CD4-positive, alpha-beta T cell treated with Interleukin-17A for 1 hour (primary cell): ENCODE measurements at regions not wholly inside any gene's neighbourhood (a gene's known extent, or its start where the extent isn't known, plus 50 kb on each side); places are given as distances from the start of the nearest gene placed in this dataset.
A peak's percentile ranks its signal among the peaks of the same experiment; 100 is the strongest.

Experiments
- DNase-seq: peaks from one replicate; pipeline ENCODE4 v3.0.0-alpha.2; 2020

DNA sequence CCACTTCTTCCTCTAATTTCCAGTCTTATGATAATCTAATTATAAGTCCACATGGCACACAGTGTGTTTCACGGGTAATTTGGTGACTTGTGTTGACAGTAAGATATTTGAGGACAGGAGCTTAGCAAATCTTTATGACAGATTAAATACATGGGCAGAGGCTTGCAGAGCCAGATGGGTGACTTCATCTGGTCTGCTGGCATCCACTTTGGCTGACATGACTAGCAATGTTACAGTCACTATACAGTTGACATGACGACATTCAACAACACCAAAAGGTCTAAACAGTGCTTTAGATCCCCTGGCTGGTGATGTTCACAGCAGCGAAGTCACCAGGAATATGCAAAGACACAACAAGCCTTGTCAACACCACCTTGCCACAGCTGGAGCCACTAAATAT, 147.2 kb downstream of the ETS2 start:
- no peak for DNase-seq

DNA sequence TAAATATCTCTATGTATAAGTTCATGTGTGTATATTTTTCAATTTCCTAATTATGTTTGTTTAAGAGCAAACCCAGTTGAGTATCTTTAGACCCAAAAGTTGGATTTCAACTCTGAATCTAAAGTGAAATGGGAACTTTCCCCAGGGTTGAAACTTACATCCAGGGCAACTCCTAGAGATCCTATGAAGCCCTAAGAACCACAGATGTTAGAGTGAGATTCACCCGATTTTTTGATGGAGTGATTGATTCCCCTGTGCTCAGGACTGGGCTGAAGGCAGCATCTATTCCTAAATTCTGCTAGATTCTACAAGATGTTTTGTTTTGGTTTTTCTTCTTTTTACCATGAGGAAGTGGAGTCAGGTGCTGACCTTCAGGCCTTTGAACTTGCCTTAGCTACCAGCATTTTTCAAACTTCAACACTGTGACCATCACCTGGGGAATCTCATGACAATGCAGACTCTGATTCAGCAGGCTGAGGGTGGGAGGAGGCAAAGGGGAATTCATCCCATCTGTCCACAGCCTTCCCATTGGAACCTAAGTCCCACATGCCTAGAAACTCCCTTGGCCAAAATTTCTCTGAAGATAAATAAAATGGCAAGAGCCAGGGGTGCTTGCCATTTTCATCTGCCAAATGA, 145.5 kb downstream of the ETS2 start:
- DNase-seq: no peak

DNA sequence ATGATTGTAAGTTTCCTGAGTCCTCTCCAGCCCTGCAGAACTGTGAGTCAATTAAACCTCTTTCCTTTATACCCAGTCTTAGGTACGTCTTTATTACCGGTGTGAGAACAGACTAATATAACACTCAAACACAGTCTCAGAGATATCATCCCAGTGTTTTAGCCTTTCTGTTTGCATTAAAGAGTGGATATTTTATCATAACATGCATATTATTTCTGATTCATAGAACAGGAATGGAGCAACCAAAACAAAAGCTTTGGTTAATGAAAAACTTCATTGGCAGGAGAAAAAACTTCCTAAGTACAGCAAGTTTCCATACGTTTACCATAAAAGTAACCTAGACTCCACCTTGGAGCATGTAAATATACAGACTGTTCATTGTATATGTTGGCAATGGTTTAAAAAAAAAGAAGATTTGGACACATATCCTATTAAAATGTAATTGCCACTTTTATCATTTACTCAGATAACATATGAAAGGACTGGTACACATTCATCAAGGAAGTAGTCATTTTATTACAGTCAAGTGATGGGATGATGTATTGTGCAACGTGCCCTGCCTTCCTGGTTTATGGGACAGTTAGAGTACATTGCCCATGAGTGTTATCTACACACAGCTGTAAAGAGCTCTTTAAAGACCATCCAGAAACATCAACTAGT, 144.8 kb downstream of the ETS2 start:
- no peak for DNase-seq

DNA sequence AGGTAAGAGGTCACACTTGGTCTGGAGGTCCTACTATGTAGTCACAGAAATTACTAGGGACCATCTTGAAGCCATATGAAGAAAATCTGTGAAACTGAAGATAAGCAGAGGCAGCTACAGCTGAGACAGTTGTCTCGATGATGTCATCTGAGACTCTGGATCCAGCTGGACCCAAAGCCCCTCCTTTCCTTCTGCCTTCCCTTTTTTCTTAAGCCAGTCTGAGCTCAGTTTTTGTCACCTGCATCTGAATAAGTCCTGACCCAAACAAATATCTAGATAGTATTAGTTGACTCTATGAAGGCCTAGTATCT, 143.3 kb downstream of the ETS2 start:
- no peak for DNase-seq

DNA sequence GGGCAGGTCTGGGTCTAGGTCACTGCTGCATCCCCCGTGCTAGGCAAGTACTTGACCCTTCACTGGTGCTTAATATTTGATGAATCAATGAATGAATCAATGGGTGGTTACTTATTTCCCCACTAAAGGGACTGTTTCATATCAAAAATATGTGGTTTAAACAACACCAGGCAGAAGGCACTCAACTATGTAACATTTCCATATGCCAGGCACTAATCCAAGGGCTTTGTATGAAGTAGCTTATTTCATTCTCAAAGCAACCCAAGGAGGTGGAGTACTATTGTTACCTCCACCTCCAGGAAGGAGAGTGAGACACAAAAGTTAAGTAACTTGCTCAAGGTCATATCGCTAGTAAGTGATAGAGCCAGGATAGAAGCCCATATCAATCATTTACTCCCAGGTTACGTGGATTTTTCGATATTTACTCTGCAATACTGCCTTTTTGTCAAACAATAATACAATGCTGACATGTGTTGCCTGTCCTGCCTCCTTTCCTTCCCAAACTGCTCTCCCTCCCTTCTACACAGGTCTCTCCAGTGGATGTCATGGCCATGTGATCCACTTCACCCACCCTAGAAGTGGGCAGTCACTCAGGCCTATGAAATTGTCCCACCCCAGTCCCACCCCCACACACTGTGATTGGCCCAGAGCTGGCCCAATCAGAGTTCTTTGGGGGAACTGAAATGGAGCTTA, 142.8 kb downstream of the ETS2 start:
- DNase-seq: no peak

DNA sequence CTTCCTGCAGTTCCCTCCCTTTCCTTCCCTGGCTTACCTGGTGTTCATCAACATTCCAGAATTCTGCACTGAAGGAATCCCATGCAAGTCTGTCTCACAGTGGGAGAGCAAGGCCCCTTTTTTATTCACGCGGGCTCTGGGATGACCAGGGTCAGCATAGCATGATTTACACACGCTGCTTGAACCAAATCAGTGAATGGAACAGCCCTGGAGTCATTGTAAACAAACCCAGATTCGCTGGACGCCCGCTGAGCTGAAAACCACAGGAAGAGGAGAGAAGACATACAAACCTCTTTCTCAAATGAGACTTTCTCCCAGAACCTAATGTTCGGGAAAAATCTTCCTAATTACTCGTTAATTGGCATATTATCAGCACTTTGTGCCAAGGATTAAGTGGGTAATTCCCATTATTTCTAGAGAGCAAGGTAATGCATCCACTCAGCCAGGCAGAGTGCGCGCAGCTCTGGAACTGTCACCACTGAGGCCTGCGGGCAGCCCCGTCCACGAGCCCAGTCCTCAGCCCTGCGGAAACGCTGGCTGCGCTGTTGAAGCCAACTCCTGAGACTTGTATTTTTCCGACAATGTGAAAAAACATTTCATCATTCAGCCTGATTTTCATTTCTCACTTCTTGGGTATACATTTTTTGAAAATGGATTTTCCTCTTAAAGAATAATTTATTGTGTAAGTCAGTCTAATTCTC, 140.0 kb downstream of the ETS2 start:
- DNase-seq: no peak

DNA sequence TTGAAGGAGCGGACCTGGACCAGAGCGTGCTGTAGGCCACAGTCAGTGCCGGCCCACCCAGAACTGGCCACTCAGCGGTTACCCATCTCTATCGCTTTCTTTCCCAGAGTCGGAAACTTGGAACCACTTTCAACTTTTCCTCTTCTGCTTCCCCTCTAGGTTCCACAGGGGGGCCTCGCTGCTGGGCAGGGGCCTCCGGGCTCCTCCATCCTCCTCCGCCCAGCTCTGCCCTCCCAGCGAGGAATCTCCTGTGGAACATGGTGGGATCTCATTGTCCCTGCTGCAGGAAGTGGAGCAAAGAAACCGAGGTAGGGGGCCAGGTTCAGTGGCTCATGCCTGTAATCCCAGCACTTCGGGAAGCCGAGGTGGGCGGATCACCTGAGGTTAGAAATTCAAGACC, 139.2 kb downstream of the ETS2 start:
- DNase-seq: no peak

DNA sequence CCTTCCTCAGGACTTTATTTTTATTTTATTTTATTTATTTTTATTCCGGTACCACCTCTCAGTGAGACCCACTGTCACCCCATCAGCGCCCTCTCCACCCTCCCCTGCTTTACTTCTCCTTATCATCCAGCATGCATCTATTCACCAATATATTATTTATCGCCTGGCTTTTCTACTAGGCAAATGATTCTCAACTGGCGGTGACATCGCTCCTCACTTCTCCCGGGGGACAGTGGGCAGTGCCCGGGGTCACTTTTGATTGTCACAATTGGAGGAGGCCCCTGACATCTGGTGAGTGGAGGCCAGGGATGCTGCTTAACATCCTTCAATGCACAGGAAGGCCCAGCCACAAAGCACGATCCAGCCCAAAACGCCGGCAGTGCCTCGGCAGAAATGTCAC, 138.7 kb downstream of the ETS2 start:
- no peak for DNase-seq

DNA sequence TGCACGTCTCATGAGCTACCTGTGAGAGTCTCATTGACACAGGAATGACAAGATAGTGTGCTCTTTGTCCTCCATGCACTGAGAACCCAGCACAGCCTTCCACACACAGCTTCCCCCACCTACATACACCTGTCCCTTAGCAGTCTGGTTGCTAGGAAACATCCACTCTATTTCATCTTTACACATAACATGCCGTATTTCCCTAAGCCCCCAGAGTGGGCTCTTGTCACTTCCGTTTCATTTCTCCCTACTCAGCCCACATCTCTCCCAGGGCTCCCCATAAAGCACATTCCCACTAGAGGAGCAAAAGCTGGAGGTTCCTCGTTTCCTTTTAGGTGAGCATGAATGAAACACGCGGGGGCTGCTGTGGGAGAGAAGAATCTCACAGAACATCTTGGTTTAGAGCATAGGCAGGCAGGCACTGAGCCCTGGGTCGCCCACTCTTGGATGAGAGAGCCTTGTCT, 137.1 kb downstream of the ETS2 start:
- no peak for DNase-seq

DNA sequence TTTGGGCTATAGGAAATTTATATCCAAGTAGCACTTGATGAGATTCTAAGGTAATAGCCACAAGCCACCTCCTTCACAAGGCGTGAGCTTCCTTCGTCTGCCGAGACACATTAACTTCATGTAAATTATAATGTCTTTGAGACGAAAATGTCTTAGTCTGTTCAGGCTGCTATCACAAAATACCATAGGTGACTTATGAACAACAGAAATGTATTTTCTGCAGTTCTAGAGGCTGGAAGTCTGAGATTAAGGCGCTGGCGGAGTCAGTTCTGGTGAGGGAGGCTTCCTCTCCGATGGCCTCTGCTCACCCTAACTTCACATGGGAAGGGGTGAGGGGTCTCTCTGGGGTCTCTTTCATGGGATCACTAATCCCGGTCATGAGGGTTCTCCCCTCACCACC, 133.0 kb downstream of the ETS2 start:
- DNase-seq: no peak

DNA sequence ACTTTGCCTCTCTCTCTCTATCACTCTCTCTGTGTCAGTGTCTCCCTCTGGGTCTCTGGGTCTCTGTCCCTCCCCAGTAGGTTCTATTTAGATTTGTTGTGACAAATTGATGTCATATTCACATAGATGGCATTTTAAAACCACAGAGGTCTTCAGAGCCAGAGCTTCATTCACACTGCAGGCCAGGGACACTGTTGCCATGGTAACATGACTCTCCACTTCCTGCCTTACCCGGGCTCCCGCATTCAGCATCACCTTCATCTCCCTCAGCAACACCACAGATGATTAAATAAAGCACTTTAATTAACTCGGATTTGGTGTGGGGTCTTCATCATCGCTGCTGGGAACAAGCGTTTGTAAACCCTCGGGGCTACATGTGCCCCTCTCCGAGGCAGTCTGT, 132.6 kb downstream of the ETS2 start:
- DNase-seq: peak; percentile 20

DNA sequence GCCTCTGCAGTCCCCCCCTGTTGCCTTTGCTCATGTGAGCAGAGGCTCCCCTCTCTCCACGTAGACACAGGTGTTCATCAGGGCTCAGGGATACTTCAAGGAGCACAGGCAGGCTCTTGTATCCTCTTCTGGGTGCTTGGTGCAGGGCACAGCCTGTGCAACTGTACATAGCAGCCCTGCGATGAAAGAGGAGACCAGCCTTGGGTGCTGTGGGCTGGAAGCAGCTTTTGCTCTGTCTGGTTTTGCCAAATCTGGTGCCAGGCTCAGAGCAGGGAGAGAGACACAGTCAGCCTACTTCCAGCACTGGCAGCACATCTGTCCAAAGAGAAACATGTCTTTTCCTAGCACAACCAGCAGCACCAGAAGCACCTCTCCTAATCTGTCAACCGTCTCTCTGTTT, 132.1 kb downstream of the ETS2 start:
- no peak for DNase-seq

DNA sequence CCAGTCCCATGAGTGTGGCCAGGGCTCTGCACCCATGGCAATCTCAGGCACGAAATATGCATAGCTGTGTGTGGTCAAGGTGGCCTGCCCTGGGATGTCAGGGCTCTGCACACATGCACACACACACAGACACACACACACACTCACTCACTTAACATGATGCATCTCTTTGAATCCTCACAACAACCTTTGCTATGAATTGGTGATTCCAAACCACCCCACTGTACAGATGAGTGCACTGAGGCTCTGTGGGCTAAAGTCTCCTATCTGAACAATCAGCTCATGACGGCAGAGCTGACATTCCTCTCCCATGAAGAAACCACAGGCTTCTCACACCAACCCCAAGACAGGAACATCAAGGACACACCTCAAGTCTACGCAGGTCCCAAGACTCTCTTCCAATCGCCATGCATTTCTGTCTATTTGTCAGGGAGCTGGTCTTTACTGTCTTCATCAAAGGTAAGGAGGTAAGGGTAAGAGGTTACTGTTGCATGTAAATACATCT, 131.6 kb downstream of the ETS2 start:
- no peak for DNase-seq

DNA sequence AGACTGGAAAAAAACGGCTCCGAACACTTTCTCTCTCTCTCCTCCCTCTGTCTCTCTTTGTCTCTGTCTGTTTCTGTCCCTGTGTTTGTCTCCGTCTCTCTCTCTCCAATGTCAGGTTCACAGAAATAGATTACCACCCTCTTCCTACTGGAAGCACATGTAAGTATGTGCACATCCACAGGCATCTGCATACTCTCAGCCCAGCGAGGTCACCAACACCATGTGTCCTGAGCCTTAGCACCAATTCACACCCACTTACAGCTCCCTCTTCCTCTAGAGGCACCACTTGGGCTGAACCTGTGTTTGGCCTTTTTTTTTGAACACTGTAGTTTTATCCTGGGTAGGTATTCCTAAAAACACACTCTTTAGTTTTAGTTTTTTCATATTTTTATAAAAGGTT, 130.5 kb downstream of the ETS2 start:
- no peak for DNase-seq

DNA sequence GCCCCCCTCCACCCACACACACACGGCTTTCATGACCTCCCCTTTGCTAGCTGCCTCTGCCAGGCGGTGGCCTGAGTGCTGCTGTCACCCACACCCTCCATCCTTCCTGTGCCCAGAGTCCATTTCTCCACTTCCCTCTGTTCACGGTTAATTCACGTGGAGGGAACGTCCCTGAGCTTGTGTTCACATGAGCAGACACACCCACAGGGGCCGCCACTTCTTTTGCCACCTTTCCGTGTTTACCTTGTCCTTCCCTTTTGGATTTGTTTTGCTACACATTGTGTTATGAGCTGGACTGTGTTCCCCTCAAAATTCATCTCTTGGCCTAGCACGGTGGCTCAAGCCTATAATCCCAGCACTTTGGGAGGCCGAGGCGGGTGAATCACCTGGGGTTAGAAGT, 128.0 kb downstream of the ETS2 start:
- DNase-seq: no peak

DNA sequence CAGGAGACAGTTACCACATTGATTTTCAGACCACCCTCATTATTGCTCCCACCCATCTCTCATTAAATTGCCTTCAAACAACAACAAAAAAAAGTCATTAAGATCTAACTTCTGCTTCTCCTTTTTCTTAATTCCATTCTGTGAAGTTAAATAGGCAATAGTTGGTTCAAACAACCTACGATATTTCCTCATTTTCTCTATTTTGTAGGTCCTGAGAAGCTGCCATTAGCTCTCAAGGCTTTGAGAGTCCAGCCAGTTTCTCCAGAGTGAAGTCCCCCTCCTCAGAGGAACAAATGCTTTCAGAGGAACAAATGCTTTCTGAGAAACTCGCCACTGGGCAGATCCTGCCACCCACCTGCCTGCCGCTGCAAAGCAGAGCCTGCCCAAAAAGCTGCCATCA, 125.6 kb downstream of the ETS2 start:
- no peak for DNase-seq

DNA sequence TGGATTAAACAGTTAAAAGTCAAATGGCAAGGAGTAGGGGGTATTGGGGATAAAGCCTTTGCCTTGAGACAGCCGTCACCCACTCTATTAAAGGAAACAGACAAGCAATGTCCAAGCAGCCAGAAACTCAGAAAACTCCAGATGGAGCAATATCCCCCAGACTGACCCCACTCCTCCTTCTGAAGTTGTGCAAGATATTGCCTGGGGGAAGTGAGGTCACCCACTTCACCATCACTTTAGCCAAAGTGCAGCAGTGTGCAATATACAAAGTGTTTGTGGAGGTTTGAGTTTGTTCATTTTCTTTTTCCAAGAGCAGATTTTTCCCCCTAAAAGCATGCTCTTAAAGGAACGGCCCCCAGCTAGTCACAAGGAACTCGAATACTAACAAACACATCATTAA, 125.1 kb downstream of the ETS2 start:
- no peak for DNase-seq

DNA sequence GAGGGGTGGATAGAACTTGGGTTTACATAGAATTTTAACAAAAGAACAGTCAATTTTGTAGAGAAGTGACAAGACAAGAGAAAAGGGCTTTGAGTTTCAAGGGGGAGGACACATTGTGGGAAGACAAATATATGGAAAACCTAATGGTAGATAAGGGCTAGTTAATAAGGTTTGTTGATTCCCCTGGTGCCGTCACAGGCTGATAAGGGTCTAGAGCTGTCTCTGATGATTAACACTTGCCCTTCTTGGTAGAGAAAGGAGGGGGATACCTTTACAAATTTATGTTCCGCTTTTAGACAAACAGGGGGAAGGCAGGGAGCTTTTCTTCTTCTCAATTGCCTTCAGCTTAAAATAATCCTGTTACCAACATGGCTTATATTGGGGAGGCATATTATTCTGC, 124.3 kb downstream of the ETS2 start:
- no peak for DNase-seq

DNA sequence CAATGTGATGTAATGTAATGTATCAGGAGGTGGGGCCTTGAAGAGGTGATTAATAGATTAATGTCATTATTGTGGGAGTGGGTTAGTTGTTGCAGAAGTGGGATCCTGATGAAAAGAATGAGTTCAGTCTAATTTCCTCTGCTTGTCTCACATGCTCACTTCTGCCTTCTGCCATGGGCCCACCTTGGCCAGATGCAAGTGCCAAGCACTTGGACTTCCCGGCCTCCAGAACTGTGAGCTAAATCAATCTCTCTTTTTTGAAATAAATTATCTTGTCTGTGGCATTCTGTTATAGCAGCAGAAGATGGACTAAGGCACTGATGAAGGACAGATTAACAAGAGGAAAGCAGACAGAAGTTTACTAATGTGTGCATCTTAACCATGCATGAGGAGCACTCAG, 123.9 kb downstream of the ETS2 start:
- no peak for DNase-seq

DNA sequence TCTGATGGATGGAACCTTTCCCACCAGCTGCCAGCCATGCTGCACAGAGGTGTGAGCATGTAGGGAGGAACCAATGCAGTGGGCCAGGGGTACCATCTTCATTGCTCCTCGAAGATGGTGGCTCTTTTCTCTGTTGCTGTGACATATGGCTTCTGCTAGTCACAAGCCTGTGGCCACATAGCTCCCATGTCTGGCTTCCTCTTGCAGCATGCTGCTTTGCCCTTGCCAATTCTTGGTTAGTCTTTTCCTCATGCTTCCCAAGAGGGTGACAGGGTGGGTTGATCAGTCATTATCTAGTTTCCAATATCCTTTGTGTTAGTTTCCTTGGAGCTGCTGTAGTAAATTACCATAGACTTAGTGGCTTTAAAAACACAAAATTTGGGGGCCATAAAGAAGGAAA, 123.4 kb downstream of the ETS2 start:
- no peak for DNase-seq

DNA sequence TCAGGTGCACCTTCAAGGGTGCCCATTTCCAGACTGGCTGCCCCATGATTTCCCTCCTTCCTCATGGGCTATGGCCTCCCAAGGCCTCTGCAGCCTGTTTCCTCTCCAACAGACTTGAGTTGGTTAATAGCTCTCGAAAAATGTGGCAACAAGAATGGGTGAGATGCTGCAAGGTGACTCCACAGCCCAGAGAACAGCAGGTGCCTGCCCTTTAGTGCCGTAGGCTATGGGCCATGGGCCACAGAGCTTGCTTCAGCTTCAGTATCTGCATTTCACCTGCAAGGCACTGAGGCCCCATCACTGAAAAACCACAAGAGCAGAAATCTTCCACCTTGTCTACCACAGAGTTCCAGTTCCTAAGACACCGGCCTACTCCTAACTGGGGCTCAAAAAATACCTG, 122.0 kb downstream of the ETS2 start:
- no peak for DNase-seq

DNA sequence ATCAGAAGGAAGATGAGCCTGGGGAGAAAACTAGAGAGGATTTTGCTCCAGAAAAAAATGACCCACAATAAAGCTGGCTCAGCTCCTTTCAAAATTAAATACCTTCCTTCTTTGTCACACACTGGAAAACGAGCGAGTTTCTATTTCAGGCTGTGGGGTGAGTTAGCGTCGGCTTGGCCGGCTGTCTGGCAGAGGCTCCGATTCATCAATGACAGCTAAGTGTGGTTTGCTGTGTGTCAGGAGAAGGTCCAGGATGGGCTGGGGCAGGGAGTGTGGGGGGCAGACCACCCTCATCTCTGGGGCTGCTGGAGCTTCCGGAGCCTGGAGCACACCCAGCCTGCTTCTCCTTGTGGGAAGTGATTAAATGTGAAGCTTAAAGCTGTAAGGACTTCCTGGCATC, 120.2 kb downstream of the ETS2 start:
- DNase-seq: no peak

DNA sequence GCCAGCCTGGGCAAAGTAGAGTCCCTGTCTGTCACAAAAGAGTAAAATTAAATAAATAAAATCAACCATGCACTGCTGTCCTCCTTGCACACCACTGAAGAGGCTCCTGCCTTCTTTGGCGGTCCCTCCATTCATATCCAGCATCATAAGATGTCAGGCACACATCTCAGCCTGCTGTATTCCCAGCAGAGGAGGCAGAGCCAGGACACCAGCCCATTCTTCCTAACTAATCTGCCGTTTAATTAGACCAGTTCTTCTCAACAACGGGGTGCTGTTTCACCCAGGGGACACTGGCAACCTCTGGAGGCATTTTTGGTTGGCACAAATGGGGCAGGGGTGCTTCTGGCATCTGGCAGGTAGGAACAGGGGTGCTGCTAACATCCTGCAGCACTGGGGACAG, 119.7 kb downstream of the ETS2 start:
- no peak for DNase-seq

DNA sequence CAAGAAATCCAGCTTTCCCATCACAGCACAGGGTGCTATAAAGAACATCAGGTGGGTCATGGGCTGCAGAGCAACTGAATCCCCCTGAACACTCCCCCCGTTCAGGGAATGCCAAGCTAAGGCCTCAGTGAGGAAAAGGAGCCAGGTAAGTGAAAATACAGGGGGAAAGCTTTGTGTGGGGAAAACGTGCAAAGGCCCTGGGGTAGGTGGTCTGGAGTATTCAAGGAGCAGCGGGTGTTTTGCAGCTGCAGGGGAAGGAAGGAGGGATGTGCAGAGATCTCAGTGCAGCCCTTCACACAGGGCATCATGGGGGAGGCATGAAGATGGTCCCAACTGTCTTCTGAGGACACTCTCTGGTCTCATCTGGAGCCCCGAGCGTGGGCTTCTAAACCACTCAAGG, 119.2 kb downstream of the ETS2 start:
- DNase-seq: no peak
